ENCODE measurements at regions not wholly inside any gene's neighbourhood (a gene's known extent, or its start where the extent isn't known, plus 50 kb on each side); places are given as distances from the start of the nearest gene placed in this dataset.

GRCh38 chr14:66197276-66197675 lies 288.9 kb upstream of the CCDC196 start:
- H3K9ac ChIP-seq, result no peak overlapping the region
- no peaks in the 10 kb centered on the region for H3F3A ChIP-seq (replicated peaks; ENCODE audit: insufficient read depth)
- no peaks in the 10 kb centered on the region for H3K27me3 ChIP-seq (ENCODE audit: insufficient read depth)
- no peak overlapping the region for H3K4me2 ChIP-seq
- no peaks in the 10 kb centered on the region for H3K9me2 ChIP-seq
- H3K27ac ChIP-seq (ENCODE audit: low read depth in 2 of 2, low read length in 1 of 2), result no peak overlapping the region
- H2AFZ ChIP-seq (ENCODE audit: low read depth), result no peak overlapping the region
- H4K20me1 ChIP-seq (ENCODE audit: insufficient read depth), result no peaks in the 10 kb centered on the region
- H3K36me3 ChIP-seq (replicated peaks in 1 of 2; ENCODE audit: control insufficient read depth in 1 of 2, insufficient read depth in 2 of 2, low read length in 1 of 2), result no peaks in the 10 kb centered on the region
- H3K4me1 ChIP-seq (ENCODE audit: control insufficient read depth in 1 of 2, insufficient read depth in 2 of 2, low read depth in 1 of 2, low read length in 1 of 2), result no peaks in the 10 kb centered on the region
- H3K79me2 ChIP-seq (ENCODE audit: insufficient read depth), result no peaks in the 10 kb centered on the region
- ChIA-PET CTCF (no interaction called here), POLR2A (no interaction called here)
- TF ChIP-seq USF2 (IDR thresholded peaks at IDR 0.05; ENCODE audit: borderline replicate concordance, low read depth, low read length), result no peak
- TF ChIP-seq TCF12 (IDR thresholded peaks at IDR 0.05), result no peak
- no peak for TF ChIP-seq CHD2 (IDR thresholded peaks at IDR 0.05; ENCODE audit: low read length, partially characterized antibody)
- TF ChIP-seq NFIC (IDR thresholded peaks at IDR 0.05; ENCODE audit: borderline replicate concordance), result no peak
- TF ChIP-seq, protein P1, sequence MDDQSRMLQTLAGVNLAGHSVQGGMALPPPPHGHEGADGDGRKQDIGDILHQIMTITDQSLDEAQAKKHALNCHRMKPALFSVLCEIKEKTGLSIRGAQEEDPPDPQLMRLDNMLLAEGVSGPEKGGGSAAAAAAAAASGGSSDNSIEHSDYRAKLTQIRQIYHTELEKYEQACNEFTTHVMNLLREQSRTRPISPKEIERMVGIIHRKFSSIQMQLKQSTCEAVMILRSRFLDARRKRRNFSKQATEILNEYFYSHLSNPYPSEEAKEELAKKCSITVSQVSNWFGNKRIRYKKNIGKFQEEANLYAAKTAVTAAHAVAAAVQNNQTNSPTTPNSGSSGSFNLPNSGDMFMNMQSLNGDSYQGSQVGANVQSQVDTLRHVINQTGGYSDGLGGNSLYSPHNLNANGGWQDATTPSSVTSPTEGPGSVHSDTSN (IDR thresholded peaks at IDR 0.05), result no peak
- TF ChIP-seq MXI1 (IDR thresholded peaks at IDR 0.05; ENCODE audit: low read depth, low read length), result no peak
- TF ChIP-seq FOXM1 (IDR thresholded peaks at IDR 0.05; ENCODE audit: low read depth), result no peak
- no peak for TF ChIP-seq RCOR1 (IDR thresholded peaks at IDR 0.05; ENCODE audit: low read length)
- TF ChIP-seq YY1 (IDR thresholded peaks at IDR 0.05; ENCODE audit: low read depth), result no peak
- TF ChIP-seq REST (IDR thresholded peaks at IDR 0.05; ENCODE audit: low read depth, low read length), result no peak
- TF ChIP-seq RFX5 (IDR thresholded peaks at IDR 0.05; ENCODE audit: low read length), result no peak
- TF ChIP-seq EP300 (IDR thresholded peaks at IDR 0.05; ENCODE audit: borderline replicate concordance in 1 of 2, low read depth in 1 of 2, low read length in 1 of 2), result no peak
- TF ChIP-seq, protein P2, sequence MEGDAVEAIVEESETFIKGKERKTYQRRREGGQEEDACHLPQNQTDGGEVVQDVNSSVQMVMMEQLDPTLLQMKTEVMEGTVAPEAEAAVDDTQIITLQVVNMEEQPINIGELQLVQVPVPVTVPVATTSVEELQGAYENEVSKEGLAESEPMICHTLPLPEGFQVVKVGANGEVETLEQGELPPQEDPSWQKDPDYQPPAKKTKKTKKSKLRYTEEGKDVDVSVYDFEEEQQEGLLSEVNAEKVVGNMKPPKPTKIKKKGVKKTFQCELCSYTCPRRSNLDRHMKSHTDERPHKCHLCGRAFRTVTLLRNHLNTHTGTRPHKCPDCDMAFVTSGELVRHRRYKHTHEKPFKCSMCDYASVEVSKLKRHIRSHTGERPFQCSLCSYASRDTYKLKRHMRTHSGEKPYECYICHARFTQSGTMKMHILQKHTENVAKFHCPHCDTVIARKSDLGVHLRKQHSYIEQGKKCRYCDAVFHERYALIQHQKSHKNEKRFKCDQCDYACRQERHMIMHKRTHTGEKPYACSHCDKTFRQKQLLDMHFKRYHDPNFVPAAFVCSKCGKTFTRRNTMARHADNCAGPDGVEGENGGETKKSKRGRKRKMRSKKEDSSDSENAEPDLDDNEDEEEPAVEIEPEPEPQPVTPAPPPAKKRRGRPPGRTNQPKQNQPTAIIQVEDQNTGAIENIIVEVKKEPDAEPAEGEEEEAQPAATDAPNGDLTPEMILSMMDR (IDR thresholded peaks at IDR 0.05), result no peak
- TF ChIP-seq TAF1 (IDR thresholded peaks at IDR 0.05; ENCODE audit: borderline replicate concordance, low read depth, low read length), result no peak
- TF ChIP-seq, protein P3, sequence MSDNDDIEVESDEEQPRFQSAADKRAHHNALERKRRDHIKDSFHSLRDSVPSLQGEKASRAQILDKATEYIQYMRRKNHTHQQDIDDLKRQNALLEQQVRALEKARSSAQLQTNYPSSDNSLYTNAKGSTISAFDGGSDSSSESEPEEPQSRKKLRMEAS (IDR thresholded peaks at IDR 0.05; ENCODE audit: low read depth), result no peak
- no peak for TF ChIP-seq IRF3 (IDR thresholded peaks at IDR 0.05; ENCODE audit: low read depth, low read length)
- H3K4me3 ChIP-seq (ENCODE audit: low read depth in 2 of 2, low read length in 1 of 2), result no peak overlapping the region
- DNase-seq, result no peak
- H3K9me3 ChIP-seq, result no peaks in the 10 kb centered on the region

Data from SK-N-SH (cell line).